Esophagus squamous epithelium (tissue), 4 donors: ENCODE measurements at regions not wholly inside any gene's neighbourhood (a gene's known extent, or its start where the extent isn't known, plus 50 kb on each side); places are given as distances from the start of the nearest gene placed in this dataset.

Experiments
- CTCF ChIP-seq, 6 experiments: fragments of 450-650 bp in 4 of 6; fragments of 200-600 bp in 2 of 6; sonication (generic) in 2 of 6; IDR thresholded peaks; one replicate each; pipeline ENCODE4 v1.5.1; 2016 to 2019; ENCODE audit warnings: antibody characterized with exemption in 6 of 6, mild to moderate bottlenecking in 4 of 6, moderate library complexity in 4 of 6
- POLR2A ChIP-seq, 4 donors: fragments of 450-650 bp; IDR thresholded peaks; one replicate each; pipeline ENCODE4 v1.6.1; 2017; ENCODE audit warnings: antibody characterized with exemption in 4 of 4, mild to moderate bottlenecking in 4 of 4, moderate library complexity in 3 of 4

GRCh38 chr13:50468849-50469669 lies 374.4 kb downstream of the DLEU7 start:
- TF ChIP-seq CTCF (IDR thresholded peaks at IDR 0.05), result no peak
- TF ChIP-seq POLR2A (IDR thresholded peaks at IDR 0.05), result no peak
